Stimulated activated CD4-positive, alpha-beta T cell treated with anti-CD3 and anti-CD28 coated beads, TNF-alpha, amount 100 ng/mL, for 24 hours (primary cell): ENCODE measurements at regions not wholly inside any gene's neighbourhood (a gene's known extent, or its start where the extent isn't known, plus 50 kb on each side); places are given as distances from the start of the nearest gene placed in this dataset.

ENCODE experiments used
- DNase-seq, 3 experiments: peaks; one replicate each; pipeline ENCODE4 v3.0.0-alpha.2; 2020; ENCODE audit warnings: low read depth in 3 of 3

DNA sequence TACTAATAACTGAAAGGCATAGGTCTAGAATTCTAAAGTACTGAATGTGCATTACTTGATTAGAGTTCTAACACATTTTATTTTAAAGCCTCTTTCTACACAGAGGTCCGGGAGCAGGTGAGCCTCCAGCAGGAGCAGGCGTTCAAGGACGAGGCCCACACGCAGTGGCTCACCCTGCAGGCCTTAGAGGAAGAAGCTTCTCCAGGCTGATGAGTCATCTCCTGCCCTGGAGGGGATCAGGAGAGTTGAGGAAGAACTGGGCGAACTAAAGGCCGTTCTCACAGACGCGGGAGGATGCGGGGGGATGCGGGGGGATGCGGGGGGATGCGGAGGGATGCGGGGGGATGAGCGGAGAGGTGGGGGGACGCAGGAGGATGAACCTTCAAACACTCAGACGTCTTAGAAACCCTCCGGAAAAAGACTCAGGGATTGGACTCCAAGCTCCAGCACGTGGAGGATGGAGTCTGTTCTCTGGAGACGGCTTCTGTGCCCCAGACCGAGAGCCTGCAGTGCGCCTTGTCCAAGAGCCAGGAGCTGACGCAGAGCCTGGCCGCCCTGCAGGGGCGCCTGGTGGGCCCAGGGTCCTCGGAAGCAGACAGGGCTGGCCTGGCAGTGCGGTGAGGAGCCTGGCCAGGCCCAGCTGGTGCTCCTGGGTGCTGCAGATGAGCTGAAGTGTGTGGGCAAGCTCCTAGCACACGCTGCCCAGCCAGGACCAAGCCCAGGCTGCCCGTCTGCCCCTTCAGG is 433.7 kb upstream of the TPK1 start:
- DNase-seq, result no peak

DNA sequence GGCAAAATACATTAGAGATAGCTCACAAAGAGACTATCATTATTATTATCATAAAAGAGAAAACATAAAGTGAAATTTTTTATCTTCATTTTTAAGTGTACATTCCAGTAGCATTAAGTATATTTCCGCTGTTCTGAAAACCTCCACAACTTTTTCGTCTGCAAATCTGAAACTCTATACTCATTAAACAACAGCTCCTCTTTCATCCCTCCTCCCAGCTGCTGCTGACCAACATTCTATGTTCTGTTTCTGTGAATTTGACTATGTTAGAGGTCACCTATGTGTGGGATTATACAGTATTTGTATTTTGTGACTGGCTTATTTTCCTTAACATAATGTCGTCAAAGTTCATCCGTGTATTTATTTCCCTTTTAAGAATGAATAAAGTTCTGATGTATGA is 429.3 kb upstream of the TPK1 start:
- no peak for DNase-seq

DNA sequence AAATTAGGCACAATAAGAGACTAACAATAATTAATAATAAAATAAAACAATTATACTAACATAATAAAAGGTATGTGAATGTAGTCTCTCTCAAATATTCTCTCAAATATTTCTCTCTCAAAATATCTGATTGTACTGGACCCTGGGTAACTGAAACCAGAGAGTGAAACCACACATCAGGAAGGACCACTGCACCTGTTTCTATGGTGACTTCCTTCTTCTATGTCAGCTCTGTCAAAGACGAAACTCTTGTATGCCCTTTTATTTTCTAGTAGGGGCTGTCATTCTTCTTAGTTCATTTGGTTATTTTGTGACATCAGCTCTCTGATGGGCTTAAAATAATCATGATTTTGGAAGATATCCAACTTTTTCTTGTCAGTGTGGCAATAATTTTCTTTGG is 428.0 kb upstream of the TPK1 start:
- DNase-seq, result no peak

DNA sequence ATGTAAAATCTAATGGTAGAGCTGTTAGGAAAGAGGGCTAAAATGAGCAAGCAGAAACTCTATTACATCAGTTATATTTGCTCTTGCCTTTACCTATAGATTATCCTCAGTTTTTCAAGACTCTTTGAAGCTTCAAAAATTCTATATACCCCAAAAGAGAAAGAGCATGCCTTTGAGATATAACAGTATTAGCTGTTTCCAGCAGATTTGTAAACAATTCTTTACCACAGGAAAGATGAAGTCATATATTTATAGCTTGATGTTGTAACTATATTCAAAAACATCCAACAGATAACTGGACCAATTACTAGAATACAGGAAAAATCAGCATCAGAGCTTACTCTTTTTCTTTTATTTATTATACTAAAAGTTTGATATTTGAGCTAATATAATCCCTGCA is 416.2 kb upstream of the TPK1 start:
- no peak for DNase-seq

DNA sequence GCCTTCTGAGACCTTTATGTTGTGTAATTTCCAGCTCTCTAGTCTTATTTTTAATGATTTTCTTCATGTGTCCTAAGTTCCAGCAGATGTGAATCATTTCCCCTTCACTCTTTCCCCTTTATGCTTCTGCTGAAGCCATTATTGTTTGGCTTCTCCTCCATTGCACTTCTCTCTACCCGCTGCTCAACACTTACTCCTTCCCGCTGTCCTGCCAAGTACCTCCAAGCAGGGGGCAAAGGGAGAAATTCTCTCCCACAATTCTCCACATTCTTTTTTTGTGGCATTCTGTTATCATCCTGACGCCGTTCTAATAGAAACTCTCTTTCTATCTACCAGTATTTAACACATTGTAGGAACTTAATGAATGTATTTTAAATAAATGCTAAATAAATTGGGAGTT is 388.9 kb upstream of the TPK1 start:
- DNase-seq, result no peak

DNA sequence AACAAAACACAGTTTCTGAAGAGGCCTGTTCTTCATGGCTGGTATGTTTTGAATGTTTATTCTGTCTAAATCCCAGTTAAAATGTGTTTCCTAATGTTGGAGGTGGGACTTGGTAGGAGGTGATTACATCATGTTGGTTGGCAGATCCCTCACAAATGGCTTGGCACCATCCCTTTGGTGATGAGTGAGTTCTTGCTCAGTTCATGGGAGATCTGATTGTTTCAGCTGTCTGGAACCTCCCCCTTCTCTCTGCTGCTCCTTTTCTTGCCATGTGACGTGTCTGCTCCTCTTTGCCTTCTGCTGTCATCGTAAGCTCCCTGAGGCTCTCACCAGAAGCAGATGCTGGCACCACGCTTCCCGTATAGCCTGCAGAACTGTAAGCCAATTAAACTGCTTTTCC is 383.6 kb upstream of the TPK1 start:
- DNase-seq, result no peak

DNA sequence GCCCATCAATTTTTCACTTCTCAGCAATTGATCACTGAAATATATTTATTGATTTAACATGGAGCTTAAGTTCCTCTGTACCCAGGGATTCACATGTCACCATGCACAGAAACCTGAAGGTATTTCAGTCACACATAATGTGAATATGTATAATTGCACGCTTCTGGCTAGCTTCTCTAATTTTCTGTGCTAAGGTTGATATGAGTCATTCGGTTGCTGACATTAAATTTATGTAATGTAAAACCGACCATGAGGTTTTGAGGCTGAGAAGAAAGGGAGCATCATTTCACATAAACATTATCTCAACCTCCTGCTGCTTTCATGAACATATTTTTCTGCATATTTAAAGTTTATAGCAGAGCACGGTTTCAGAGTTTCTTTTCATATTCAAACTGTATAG is 381.0 kb upstream of the TPK1 start:
- no peak for DNase-seq

DNA sequence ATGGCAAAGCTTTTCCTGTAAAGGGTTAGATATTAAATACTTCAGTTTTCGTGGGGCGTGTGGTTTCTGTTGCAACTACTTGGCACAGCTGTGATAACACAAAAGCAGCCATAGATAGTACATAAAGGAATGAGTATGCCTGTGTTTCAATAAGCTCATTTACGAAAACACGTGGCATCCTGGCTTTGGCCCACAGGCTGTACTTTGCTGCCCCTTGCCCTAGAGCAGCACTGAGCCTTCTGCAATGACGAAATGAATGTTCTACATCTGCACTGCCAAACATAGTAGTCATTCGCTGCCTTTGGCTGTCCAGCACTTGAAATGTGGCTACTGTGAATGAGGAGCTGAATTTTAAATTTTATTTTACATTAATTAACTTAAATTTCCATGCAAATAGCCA is 376.2 kb upstream of the TPK1 start:
- no peak for DNase-seq

DNA sequence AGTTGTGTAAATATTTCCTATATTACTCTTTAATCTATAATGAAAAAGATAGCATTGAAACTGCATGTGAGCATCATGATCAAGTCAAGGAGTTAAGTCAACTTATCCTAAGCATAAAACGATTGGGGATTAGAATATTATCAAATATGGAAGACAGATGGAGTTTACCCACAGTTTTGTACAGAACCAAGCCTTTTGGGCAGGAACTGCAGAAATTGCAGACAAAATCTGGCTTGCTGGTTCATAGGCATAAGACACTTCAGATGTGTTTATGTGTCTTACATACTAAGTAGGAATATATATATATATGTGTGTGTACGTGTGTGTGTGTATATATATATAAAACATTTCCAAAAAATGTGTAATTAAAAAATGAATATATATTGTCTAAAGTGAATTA is 375.4 kb upstream of the TPK1 start:
- DNase-seq, result no peak

DNA sequence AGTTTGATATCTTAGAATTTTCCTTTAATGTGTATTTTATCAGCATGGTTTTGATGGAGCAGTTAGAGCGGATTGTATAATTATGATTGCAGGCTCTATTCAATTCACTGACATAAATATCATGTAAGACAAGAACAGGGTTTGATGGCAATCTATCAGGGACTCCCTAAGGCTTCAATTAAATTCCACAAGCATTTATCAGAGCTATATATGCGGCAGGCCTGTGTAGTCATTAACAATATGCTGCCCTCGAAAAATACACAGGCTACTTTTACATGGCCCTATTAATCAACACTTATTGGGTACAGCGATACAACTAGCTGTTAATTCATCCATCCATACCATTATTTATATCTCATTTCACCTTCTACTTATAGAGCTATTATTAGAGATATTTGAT is 358.1 kb upstream of the TPK1 start:
- DNase-seq, result no peak

DNA sequence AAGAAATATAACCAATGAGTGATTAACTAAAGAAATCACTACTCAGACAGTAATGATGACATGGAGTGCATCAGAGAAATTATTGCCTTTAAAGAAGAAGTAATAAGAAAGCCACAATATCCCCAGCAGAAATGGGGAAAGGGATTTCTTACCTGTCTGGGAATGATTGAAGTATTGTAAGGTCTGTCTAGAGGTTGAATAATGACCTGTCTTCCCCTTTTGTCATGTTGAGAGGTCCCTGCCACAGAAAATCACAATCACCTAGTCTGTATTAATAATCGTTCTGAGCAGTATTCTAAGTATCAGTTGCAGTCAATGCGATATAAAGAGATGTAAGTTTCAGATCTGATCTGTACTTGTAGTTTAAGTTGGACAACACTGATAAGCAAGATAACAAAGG is 349.1 kb upstream of the TPK1 start:
- no peak for DNase-seq

DNA sequence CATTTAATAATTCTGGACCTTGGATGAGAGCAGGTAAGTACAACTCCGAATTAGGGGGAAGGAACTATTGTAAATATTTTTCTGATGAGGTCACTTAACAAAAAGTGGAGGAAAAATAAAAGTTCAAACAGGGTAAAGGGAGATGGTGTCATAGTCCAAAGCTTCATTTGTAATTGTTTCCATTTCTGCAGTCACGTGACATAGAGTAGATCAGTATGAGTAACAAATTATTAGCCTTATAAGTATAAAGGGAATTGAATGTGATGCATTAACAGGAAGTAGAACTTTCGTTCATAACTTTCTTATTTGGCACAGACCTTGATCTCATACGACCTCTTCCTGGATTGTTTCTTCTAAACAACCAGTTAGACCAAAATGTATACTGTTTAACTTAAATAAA is 347.2 kb upstream of the TPK1 start:
- DNase-seq, result no peak

DNA sequence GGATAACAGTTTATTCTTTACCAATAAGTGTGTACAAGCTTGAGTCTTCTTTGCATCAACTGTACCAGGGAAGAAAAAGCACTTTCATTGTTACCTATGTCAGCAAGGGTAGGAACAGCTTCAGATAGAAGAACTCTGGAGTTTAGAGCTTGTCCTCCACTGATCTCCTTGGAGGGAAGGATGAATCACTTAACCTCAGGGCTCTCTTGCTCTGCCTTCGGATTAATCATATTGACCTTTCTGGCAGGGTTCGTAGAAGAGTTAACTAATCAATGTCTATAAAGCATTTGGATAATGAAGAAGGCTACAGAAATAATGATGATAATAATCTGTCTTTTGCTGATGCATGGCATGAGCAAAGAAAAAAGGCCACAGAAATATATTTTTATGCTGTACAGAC is 339.5 kb upstream of the TPK1 start:
- DNase-seq, result no peak

DNA sequence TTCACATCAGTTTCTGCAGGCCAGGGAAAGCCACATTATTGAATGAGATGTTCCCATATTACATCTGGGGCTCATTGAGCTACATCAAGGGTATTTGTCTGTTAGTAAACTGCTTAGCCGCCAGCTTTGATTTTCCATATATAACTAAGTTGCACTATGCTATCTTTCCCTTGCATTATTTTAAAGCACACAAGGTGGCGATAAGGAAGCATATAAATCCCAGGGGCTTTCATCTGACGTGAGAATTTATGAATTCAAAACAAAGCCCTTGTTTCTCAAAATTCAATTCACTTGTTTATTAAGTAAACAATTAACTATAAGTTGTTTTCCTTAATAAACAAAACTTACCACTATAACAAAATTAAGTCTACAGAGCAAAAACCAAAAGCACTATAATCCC is 334.1 kb upstream of the TPK1 start:
- no peak for DNase-seq

DNA sequence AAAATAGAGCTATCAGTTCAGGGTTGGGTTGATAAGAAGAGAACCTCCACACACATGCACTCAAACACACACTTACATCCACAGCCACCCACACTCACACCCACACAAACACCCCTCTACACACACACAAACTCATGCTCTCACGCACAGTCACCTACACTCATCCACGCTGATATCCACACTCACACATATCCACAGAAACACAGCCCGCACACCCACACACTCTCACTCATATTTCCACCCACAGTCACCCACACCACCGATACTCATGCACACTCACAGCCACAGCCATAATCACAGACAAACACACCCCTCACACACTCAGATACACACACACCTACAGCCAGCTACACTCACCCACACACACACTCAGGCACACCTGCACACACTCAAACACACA is 333.0 kb upstream of the TPK1 start:
- DNase-seq, result no peak

DNA sequence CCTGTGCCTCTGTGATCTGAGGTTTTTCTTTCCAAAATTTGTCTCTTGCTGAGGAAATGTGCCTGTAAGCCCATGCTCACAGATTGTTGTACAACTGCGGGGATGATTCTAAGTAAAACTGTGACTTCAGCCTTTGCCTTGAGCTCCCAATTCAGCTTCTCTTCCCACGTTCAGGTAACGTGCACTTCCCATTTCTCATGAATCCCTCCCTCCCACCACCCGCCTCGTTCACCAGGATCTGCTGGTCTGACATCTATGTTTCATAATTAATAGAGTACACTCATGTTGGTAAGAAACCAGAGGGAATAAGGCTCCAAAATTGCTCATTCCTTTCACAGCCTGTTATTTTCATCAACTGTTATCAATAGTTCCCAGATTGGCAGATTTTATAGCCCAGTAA is 332.6 kb upstream of the TPK1 start:
- DNase-seq, result no peak

DNA sequence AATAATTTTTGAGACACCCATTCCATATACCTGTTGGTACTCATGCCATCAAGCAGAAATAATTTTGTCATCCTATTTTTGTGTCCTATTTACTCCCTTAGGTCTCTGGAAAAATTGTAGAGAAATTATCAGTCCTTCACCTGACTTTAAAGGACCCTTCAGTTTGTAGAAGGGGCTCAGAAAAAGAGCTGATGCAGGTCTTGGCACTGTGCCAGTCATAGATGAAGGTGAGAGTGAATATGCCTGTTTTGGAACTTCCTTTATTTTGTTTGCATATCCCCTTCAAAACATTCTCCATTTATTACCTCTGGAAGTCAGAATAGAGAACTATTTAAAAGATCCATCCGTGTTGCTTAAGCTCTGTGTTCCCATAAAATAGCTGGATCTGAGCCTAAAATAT is 321.0 kb upstream of the TPK1 start:
- DNase-seq, result no peak

DNA sequence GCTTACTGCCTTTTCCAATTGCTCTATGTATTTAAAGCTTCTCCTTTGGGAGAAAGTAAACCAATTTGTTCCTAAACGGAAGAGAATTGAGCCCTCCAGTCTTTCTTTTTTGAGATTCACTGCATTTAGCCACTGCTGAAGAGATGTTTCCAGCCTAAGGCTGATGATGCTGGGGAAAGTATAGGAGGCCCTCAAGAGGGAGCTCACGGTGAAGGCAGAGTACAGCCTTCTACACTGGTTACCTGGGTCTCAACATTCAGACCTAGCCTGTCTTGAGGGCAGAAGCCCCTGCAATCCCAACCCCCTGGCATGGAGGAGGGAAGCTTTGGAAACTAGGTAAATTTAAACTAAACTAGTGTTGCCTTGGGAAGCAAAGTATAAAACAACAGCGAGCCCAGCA is 316.7 kb upstream of the TPK1 start:
- DNase-seq, result no peak

DNA sequence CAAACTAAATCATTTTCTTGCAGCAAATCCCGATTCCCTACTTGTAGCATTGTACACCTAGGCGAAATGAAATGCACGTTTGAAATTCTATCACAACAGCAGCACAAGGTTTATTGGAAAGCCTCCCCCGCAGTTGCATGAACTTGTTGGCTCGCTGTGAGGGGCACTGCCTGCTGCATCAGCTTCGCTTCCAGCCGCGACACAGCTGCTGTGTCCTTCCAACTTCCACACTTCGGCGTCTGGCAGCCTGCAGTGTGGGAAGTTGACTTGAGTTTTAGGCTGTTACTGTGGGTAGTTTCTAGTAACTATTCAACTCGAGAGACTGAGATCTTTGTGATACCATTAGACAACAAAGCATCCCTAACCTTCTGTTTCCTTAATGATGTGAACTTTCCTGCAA is 315.8 kb upstream of the TPK1 start:
- no peak for DNase-seq

DNA sequence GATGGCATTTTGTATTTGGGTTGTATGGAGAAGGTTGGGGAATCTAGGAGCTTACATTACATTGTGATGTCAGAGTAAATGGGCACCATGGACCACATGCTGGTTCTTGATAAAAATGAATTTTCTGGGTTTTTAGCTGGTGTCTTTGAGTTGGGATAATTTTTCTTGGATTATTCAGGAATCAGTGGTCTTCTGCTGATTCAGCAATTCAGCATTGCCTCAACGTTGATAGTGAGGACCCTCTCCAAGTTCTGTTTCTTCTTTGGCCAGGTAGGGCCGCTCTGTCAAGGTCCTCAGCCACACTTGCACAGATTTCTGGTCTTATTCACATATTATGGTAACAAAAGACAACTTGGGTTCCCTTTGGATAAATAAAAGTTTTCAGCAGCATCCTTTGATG is 312.0 kb upstream of the TPK1 start:
- DNase-seq, result no peak

DNA sequence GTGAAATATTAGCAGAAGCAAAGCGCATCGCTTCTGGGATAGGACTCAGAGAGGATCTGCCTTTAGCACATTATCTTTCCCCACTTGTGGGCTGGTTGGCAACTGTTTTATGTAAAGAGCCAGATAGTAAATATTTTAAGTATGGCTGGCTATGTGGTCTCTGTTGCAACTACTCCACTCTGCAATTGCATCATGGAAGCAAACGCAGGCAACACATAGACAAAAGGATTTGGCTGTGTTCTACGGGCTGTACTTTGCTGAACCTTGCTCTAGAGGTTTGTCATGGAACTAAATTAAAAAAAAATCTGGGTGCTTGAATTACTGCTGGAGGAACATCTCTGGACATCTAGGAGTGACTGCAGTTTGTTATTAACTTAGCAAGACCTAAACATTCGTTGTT is 307.8 kb upstream of the TPK1 start:
- DNase-seq, result no peak

DNA sequence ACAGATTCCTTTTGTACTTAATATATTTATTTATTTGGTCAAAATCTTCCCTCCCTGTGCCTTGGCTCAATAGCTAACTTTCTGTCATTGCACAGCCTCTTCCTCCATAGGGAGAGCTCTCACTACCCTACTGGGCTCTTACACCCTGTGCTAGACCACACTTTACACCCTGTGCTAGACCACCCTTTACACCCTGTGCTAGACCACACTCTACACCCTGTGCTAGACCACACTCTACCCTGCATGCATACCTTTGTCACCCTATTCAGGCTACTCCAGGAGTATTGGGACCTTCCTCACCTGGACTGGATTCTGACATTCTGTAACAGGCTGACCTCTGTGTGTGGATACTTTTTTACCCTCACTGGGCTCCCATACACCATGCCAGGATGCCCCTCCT is 298.5 kb upstream of the TPK1 start:
- no peak for DNase-seq

DNA sequence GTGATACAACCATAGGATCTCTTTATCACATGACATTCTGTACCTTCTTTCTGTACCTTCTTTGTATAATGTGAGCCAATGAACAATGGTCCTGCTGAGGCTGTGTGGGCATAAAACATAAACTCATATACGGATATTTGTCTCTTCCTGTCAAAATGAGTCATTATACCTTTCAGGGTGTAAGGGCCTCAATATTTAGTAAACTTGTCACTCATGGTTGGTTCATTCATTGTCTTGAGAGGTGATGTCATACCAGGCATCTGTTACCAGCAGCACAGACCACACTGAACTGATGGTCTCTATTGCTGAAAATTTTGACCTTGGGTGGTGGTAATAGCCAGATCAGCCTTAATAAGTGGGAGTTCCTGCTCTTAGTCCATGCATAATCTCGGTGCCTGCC is 287.6 kb upstream of the TPK1 start:
- DNase-seq, result no peak

DNA sequence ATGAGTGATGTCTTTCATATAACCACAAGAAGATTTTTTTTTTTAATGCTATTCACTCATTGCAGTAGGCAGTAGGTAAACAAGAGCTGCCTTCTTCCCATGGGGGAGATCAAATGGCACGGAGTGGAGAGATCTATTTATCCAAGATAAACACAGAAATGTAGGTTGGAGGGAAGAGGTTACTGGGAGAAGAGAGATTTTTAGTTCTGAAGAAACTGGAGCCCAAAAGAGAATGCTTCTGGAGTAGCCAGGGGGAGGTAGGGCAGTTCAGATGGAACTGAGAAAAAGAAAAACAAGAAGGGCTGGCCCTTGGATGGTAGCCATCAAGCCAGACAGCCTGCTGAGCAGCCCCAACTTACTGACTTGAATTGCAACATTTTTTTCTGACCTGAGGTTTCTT is 270.1 kb upstream of the TPK1 start:
- no peak for DNase-seq

DNA sequence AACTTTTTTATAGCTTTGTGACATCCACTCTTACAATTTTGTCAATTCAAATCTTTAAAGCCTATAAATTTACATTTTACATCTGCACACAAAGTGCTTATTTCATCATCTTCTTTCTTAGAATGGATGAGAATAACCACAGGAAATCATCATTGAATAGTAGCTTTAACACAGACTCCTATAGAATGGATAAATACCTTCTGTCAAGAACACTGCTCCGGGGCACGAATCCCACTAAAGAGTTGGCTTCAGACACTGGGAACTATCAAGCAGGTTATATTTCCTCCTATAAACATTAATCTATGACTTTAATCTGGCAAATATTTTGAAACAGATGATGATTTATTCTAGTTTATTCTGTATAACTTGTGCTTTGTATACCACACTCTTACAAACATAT is 269.7 kb upstream of the TPK1 start:
- no peak for DNase-seq
